ENCODE measurements at regions not wholly inside any gene's neighbourhood (a gene's known extent, or its start where the extent isn't known, plus 50 kb on each side); places are given as distances from the start of the nearest gene placed in this dataset.

DNA sequence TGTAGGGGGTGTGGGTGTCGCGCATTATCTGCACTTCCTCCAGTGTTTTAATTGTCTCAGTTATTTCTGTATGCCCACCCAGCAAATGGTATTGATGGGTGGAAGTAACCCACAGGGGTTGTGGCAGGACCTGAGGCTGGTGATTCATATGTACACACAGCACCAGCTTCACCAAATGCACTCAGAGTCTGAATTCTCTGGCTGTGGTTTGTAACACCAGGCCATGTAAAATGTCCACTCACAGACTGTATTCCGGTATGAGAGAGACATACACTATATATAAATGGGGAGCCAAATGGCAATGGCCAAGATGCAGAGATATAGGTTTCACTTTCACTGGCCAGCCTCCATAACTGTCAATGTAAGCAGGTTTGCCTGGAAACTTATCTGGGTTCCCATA lies 76.3 kb upstream of the FBXL4 start:
- TF ChIP-seq CTCF (IDR thresholded peaks at IDR 0.05; ENCODE audit: extremely low read depth, insufficient read depth, missing control alignments), result no peak
- no peak for DNase-seq (ENCODE audit: low spot score)
- in situ Hi-C loops (cut with MboI; ENCODE audit: low pct_unique_long_range_greater_than_20kb, low sequenced_read_pairs, unreplicated experiment), result no loop called here

- no peak for TF ChIP-seq CTCF (IDR thresholded peaks at IDR 0.05; ENCODE audit: extremely low read depth, insufficient read depth, missing control alignments)
- in situ Hi-C loops (cut with MboI; ENCODE audit: low pct_unique_long_range_greater_than_20kb, low sequenced_read_pairs, unreplicated experiment), result no loop called here
- no peak for DNase-seq (ENCODE audit: low spot score)
These were observed 74.4 kb upstream of the FBXL4 start for GRCh38 chr6:99022039-99022609.

DNA sequence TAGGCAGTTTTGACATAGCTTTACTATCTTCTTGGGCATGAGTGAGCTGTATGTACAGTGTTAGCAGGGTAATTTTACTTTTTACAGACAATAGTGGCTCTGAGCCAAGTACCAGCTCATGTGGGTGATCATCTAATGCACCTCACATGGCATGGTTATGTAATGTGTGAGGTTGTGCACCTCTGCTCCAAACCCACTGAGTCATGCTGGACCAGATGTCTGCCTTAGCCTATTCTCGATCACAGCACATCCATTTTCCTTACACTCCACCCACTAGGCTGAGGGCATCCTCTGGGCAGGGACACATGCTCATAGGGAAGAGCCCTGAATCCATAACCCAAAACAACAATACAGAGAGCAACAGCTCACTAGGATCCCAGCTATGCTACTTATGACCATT lies 71.6 kb upstream of the FBXL4 start:
- in situ Hi-C loops (cut with MboI; ENCODE audit: low pct_unique_long_range_greater_than_20kb, low sequenced_read_pairs, unreplicated experiment), result no loop called here
- no peak for DNase-seq (ENCODE audit: low spot score)
- no peak for TF ChIP-seq CTCF (IDR thresholded peaks at IDR 0.05; ENCODE audit: extremely low read depth, insufficient read depth, missing control alignments)

GRCh38 chr6:99017150-99017549 lies 69.4 kb upstream of the FBXL4 start:
- no peak for TF ChIP-seq CTCF (IDR thresholded peaks at IDR 0.05; ENCODE audit: extremely low read depth, insufficient read depth, missing control alignments)
- in situ Hi-C loops (cut with MboI; ENCODE audit: low pct_unique_long_range_greater_than_20kb, low sequenced_read_pairs, unreplicated experiment), result no loop called here
- no peak for DNase-seq (ENCODE audit: low spot score)

- DNase-seq (ENCODE audit: low spot score), result no peak
- TF ChIP-seq CTCF (IDR thresholded peaks at IDR 0.05; ENCODE audit: extremely low read depth, insufficient read depth, missing control alignments), result no peak
- in situ Hi-C loops (cut with MboI; ENCODE audit: low pct_unique_long_range_greater_than_20kb, low sequenced_read_pairs, unreplicated experiment), result no loop called here
These were observed 68.6 kb upstream of the FBXL4 start for GRCh38 chr6:99016355-99016754.

DNA sequence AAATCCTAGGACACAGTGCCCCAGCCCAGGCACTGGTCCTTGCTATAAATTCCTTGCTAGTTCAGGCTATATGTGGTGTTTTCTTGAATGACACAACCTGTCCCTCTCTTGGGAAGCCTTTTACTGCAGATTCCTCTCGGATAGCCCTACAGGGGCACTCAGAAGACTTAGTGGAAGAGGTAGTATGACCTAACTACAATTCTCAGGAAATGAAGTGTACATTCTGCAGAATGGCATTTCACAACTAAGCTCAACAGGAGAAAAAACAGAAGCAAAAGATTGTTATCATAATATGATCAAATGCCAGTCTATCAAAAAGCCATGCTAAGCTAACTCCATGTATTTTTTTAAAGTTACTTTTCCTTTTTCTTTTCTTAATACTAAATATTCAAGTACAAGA lies 66.3 kb upstream of the FBXL4 start:
- DNase-seq (ENCODE audit: low spot score), result no peak
- in situ Hi-C loops (cut with MboI; ENCODE audit: low pct_unique_long_range_greater_than_20kb, low sequenced_read_pairs, unreplicated experiment), result no loop called here
- TF ChIP-seq CTCF (IDR thresholded peaks at IDR 0.05; ENCODE audit: extremely low read depth, insufficient read depth, missing control alignments), result no peak

DNA sequence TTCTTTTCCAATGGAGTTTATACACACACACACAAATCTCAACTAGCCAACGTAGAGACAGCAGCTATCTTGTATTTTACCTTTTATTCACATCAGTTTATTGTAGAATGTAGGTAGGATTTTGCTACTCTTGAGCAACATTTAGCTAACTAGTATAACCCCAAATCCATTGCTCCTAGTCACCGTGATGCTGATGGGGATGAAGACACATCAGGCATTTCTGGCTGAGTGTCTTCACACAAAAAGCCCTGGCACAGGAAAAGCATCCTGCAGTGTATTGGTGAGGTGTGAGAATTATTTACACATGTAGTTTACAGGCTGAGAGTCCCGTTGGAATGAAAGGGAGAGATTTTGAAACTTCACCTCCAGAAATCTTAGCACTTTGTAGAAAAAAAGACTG lies 65.9 kb upstream of the FBXL4 start:
- DNase-seq (ENCODE audit: low spot score), result no peak
- no peak for TF ChIP-seq CTCF (IDR thresholded peaks at IDR 0.05; ENCODE audit: extremely low read depth, insufficient read depth, missing control alignments)
- in situ Hi-C loops (cut with MboI; ENCODE audit: low pct_unique_long_range_greater_than_20kb, low sequenced_read_pairs, unreplicated experiment), result no loop called here
